H1 (cell line): ENCODE measurements at regions not wholly inside any gene's neighbourhood (a gene's known extent, or its start where the extent isn't known, plus 50 kb on each side); places are given as distances from the start of the nearest gene placed in this dataset.

Experiments
- CTCF ChIA-PET: fragments of 300-600 bp; sonication (Branson Sonifier 250); formaldehyde crosslinking; loops from one replicate; lab custom pipeline; 2021; ENCODE audit not compliant: partially characterized antibody; lab: Charles Lee
- POLR2A ChIA-PET: fragments of 300-600 bp; sonication (Branson Sonifier 250); formaldehyde crosslinking; loops from one replicate; lab custom pipeline; 2021; ENCODE audit warnings: inconsistent platforms; ENCODE audit not compliant: partially characterized antibody; lab: Charles Lee
- DNase-seq, 2 experiments: peaks; one replicate each; pipeline versions ENCODE4 v3.0.0 to v3.0.0-alpha.2; 2010 to 2022; ENCODE audit warnings: low spot score in 2 of 2, low read depth in 1 of 2, mixed read lengths in 1 of 2
- FAIRE-seq: peaks from 2 replicates; lab custom pipeline; 2011; peaks lifted over from hg19 to GRCh38; lab: Jason Lieb, UNC
- H2AFZ ChIP-seq: 2 replicates; pipeline ENCODE4 v1.8.1; 2012; ENCODE audit warnings: low read length, inconsistent platforms
- H2AK5ac ChIP-seq: 2 replicates; pipeline ENCODE4 v1.6.1; 2013; ENCODE audit warnings: low read depth, low read length
- H2BK120ac ChIP-seq: replicated peaks from 2 replicates; pipeline ENCODE3; 2013; ENCODE audit warnings: low read depth, low read length, inconsistent platforms
- H2BK12ac ChIP-seq: 2 replicates; pipeline ENCODE4 v1.6.1; 2013; ENCODE audit warnings: low read depth, low read length
- H2BK15ac ChIP-seq: 2 replicates; pipeline ENCODE4 v1.6.1; 2013; ENCODE audit warnings: low read length
- H2BK20ac ChIP-seq: 2 replicates; pipeline ENCODE4 v1.6.1; 2013; ENCODE audit warnings: low read length
- H2BK5ac ChIP-seq: 2 replicates; pipeline ENCODE4 v1.6.1; 2013; ENCODE audit warnings: low read depth, low read length
- H3K14ac ChIP-seq: 2 replicates; pipeline ENCODE4 v1.6.1; 2013; ENCODE audit warnings: inconsistent platforms; ENCODE audit not compliant: insufficient read length
- H3K18ac ChIP-seq: 2 replicates; pipeline ENCODE4 v1.6.1; 2013; ENCODE audit warnings: low read length; ENCODE audit errors: extremely low read depth
- H3K23ac ChIP-seq: 2 replicates; pipeline ENCODE4 v1.6.1; 2013; ENCODE audit warnings: inconsistent platforms; ENCODE audit not compliant: insufficient read length
- H3K23me2 ChIP-seq: 2 replicates; pipeline ENCODE4 v1.6.1; 2013; ENCODE audit warnings: low read depth, low read length
- H3K27ac ChIP-seq: 2 replicates; pipeline ENCODE4 v1.6.1; 2011; ENCODE audit warnings: low read depth, low read length, inconsistent platforms
- H3K27me3 ChIP-seq, 4 experiments: replicated peaks in 1 of 4; 1 replicate in 1 of 4; 2 replicates in 3 of 4; pipeline versions ENCODE4 v1.6.1 to v1.8.1; 2011 to 2013; ENCODE audit warnings: low read length in 3 of 4, mild to moderate bottlenecking in 3 of 4, inconsistent platforms in 2 of 4, mixed read lengths in 2 of 4, moderate library complexity in 1 of 4; ENCODE audit not compliant: control insufficient read depth in 3 of 4, insufficient read depth in 3 of 4; ENCODE audit errors: extremely low read depth in 1 of 4
- H3K36me3 ChIP-seq, 4 experiments: 2 replicates each; pipeline versions ENCODE4 v1.6.1 to v1.8.1; 2011 to 2013; ENCODE audit warnings: mild to moderate bottlenecking in 4 of 4, low read length in 3 of 4, moderate library complexity in 2 of 4, control low read depth in 1 of 4, inconsistent platforms in 1 of 4; ENCODE audit not compliant: insufficient read depth in 4 of 4, control insufficient read depth in 2 of 4
- H3K4ac ChIP-seq: replicated peaks from 2 replicates; pipeline ENCODE3; 2013; ENCODE audit warnings: low read length, low read depth, mixed read lengths, inconsistent platforms; ENCODE audit not compliant: insufficient read length
- H3K4me1 ChIP-seq, 4 experiments: replicated peaks in 1 of 4; 1 replicate in 1 of 4; 2 replicates in 3 of 4; pipeline versions ENCODE4 v1.6.1 to v1.8.1; 2011 to 2013; ENCODE audit warnings: low read length in 3 of 4, inconsistent platforms in 2 of 4, mixed read lengths in 1 of 4; ENCODE audit not compliant: insufficient read depth in 4 of 4, control insufficient read depth in 3 of 4
- H3K4me2 ChIP-seq, 2 experiments: 2 replicates each; pipeline versions ENCODE4 v1.6.1 to v1.8.1; 2011 to 2013; ENCODE audit warnings: low read depth in 2 of 2, low read length in 2 of 2, control low read depth in 1 of 2, inconsistent platforms in 1 of 2, mild to moderate bottlenecking in 1 of 2; ENCODE audit not compliant: insufficient read depth in 1 of 2
- H3K4me3 ChIP-seq, 4 experiments: fragments of 200-600, 300-600 bp in 1 of 4; sonication (generic), shearing (Covaris generic), sonication (Bioruptor Twin) in 1 of 4; 2 replicates each; pipeline versions ENCODE4 v1.5.1 to v1.8.1; 2011 to 2016; ENCODE audit warnings: low read length in 4 of 4, low read depth in 3 of 4, control low read depth in 2 of 4, inconsistent platforms in 2 of 4, mild to moderate bottlenecking in 2 of 4, mixed read lengths in 1 of 4, moderate library complexity in 1 of 4; ENCODE audit not compliant: insufficient read depth in 2 of 4; ENCODE audit errors: extremely low read depth in 1 of 4
- H3K56ac ChIP-seq: replicated peaks from 2 replicates; pipeline ENCODE3; 2013; ENCODE audit warnings: low read depth, mild to moderate bottlenecking, mixed read lengths, low read length, inconsistent platforms; ENCODE audit not compliant: insufficient read length
- H3K79me1 ChIP-seq: 2 replicates; pipeline ENCODE4 v1.6.1; 2013; ENCODE audit warnings: low read depth, low read length, control low read depth
- H3K79me2 ChIP-seq, 2 experiments: 2 replicates each; pipeline versions ENCODE4 v1.6.1 to v1.8.1; 2012 to 2013; ENCODE audit warnings: low read length in 2 of 2, mild to moderate bottlenecking in 2 of 2, inconsistent platforms in 1 of 2; ENCODE audit not compliant: insufficient read depth in 2 of 2, control insufficient read depth in 1 of 2
- H3K9ac ChIP-seq, 4 experiments: replicated peaks in 1 of 4; 1 replicate in 1 of 4; 2 replicates in 3 of 4; pipeline versions ENCODE4 v1.6.1 to v1.8.1; 2011 to 2013; ENCODE audit warnings: low read depth in 3 of 4, low read length in 3 of 4, control low read depth in 2 of 4, mild to moderate bottlenecking in 2 of 4, moderate library complexity in 2 of 4, inconsistent platforms in 1 of 4; ENCODE audit errors: extremely low read depth in 1 of 4
- H3K9me3 ChIP-seq, 2 experiments: 2 replicates each; pipeline versions ENCODE4 v1.6.1 to v1.8.1; 2012 to 2013; ENCODE audit warnings: mild to moderate bottlenecking in 2 of 2, moderate library complexity in 2 of 2, control low read depth in 1 of 2, inconsistent platforms in 1 of 2, low read depth in 1 of 2, low read length in 1 of 2, mixed read lengths in 1 of 2; ENCODE audit not compliant: insufficient read depth in 2 of 2
- H4K20me1 ChIP-seq, 2 experiments: replicated peaks in 1 of 2; 2 replicates each; pipeline versions ENCODE3 to v1.8.1; 2011 to 2013; ENCODE audit warnings: inconsistent platforms in 2 of 2, low read length in 2 of 2, mild to moderate bottlenecking in 1 of 2; ENCODE audit not compliant: insufficient read depth in 2 of 2, control insufficient read depth in 1 of 2
- H4K5ac ChIP-seq: 2 replicates; pipeline ENCODE4 v1.6.1; 2013; ENCODE audit warnings: low read length, low read depth, mixed read lengths, inconsistent platforms; ENCODE audit not compliant: insufficient read length
- H4K8ac ChIP-seq: 2 replicates; pipeline ENCODE4 v1.8.0; 2013; ENCODE audit warnings: mild to moderate bottlenecking, moderate library complexity, low read length, inconsistent platforms; ENCODE audit not compliant: insufficient read depth; ENCODE audit errors: extremely low read depth
- H4K91ac ChIP-seq: replicated peaks from 2 replicates; pipeline ENCODE3; 2013; ENCODE audit warnings: low read length, mixed read lengths, inconsistent platforms; ENCODE audit not compliant: insufficient read length
- CBX5 ChIP-seq: fragments of 300-800, 300-1000 bp; sonication (generic); IDR thresholded peaks from 2 replicates; pipeline ENCODE4 v1.7.1; 2016; ENCODE audit warnings: antibody characterized with exemption, low read length, low read depth
- POLR2AphosphoS5 ChIP-seq: IDR thresholded peaks from 2 replicates; pipeline ENCODE4 v1.6.1; 2011; ENCODE audit warnings: low read depth, low read length
- RAD21 ChIP-seq, 2 experiments: IDR thresholded peaks in 1 of 2; conservative IDR thresholded peaks in 1 of 2; 2 replicates each; pipeline ENCODE4 v1.6.1; 2011; ENCODE audit warnings: low read depth in 2 of 2, low read length in 2 of 2, improper control_type of control experiment in 1 of 2, inconsistent platforms in 1 of 2, mild to moderate bottlenecking in 1 of 2, moderate library complexity in 1 of 2
- SUZ12 ChIP-seq: fragments of 200-600 bp; sonication (generic); IDR thresholded peaks from 2 replicates; pipeline ENCODE4 v1.6.1; 2012; ENCODE audit warnings: mild to moderate bottlenecking, inconsistent platforms, low read length, moderate library complexity, mixed read lengths
- YY1 ChIP-seq: IDR thresholded peaks from 2 replicates; pipeline ENCODE4 v1.6.1; 2011; ENCODE audit warnings: low read depth, mild to moderate bottlenecking, low read length
- ZNF274 ChIP-seq: IDR thresholded peaks from 2 replicates; pipeline ENCODE4 v1.7.0; 2012; ENCODE audit warnings: low read length, borderline replicate concordance; ENCODE audit errors: extremely low read depth
- WGBS, 2 experiments: shearing (Covaris generic) in 1 of 2; methylation state at CpG; one replicate each; pipeline versions ENCODE4 v1.1.6 to v1.1.7; 2013 to 2015; ENCODE audit warnings: low lambda C conversion rate in 2 of 2, mixed read lengths in 2 of 2, inconsistent platforms in 1 of 2, low coverage in 1 of 2, missing lambda C conversion rate in 1 of 2; ENCODE audit not compliant: insufficient replicate concordance in 2 of 2, insufficient coverage in 1 of 2, insufficient read length in 1 of 2; ENCODE audit errors: extremely low coverage in 1 of 2, missing lambda C conversion rate in 1 of 2; 5-methylcytosine and 5-hydroxymethylcytosine counted together
- TF ChIP-seq, protein P1 (sequence below): IDR thresholded peaks from 2 replicates; pipeline ENCODE4 v1.6.1; 2011; ENCODE audit warnings: low read depth, mild to moderate bottlenecking, low read length; ENCODE audit not compliant: insufficient read depth

DNA sequence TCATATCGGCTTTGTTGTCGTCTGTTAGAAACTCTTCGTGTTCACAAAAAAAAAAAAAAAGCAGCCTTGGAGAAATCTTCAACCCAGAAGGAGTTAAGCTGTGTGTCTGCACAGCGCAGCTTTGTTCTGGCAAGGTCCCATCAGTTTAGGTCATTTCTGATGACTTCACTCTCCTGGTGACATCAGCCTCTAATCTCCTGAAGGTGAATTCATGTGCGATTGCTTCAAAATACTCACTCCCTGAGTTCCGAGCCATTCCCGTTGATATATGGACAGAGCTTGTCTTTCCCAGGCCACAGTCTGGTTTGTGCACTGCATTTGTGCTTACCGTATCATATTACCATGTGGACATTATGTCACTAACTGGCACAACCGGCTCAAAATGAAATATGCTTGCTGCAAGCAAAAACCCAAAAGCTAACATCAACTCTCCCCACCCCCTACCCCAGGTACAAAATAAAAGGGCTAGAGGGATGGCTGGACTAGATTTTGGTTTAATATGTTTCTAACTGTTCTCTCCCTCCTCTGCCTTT, 342.4 kb downstream of the KCNRG start:
- WGBS, 2 experiments = 94% methylated on average over 9 of the region's 9 CpGs; no CpG with 5 or more reads in 1 of the 2 experiments
- Histone ChIP-seq H3K23ac (no peak overlapping the region), H2BK20ac (no peak overlapping the region), H2AK5ac (no peak overlapping the region), H4K20me1 (no peaks in the 10 kb centered on the region), H3K18ac (no peak overlapping the region), H2AFZ (no peak overlapping the region), H3K4me1 (no peaks in the 10 kb centered on the region), H3K9me3 (no peaks in the 10 kb centered on the region), H3K79me1 (no peaks in the 10 kb centered on the region), H2BK5ac (no peak overlapping the region), H4K5ac (no peak overlapping the region), H3K23me2 (no peaks in the 10 kb centered on the region), H3K4me3 (no peak overlapping the region), H3K27me3 (no peaks in the 10 kb centered on the region), H2BK120ac (no peak overlapping the region), H3K27ac (no peak overlapping the region), H3K9ac (no peak overlapping the region), H3K14ac (no peak overlapping the region), H3K4me2 (no peak overlapping the region), H4K91ac (no peak overlapping the region), H2BK15ac (no peak overlapping the region), H3K4ac (no peak overlapping the region), H3K36me3 (no peaks in the 10 kb centered on the region), H2BK12ac (no peak overlapping the region)
- CTCF ChIA-PET = interaction anchor here (0.8 to 1.2 kb wide), 2 partner anchors 17 to 23 kb away, joined by 3 read pairs; no protein-coding TSS in a partner anchor
- DNase-seq = no peak
- FAIRE-seq = no peak
- POLR2A ChIA-PET = interaction anchor here (0.8 kb wide), 1 partner anchor 8 kb away, joined by 3 read pairs; no protein-coding TSS in a partner anchor
- TF ChIP-seq, protein P1, sequence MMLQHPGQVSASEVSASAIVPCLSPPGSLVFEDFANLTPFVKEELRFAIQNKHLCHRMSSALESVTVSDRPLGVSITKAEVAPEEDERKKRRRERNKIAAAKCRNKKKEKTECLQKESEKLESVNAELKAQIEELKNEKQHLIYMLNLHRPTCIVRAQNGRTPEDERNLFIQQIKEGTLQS = no peak
- no peak for TF ChIP-seq POLR2AphosphoS5
- TF ChIP-seq CBX5 = no peak
- TF ChIP-seq YY1 = no peak
- no peak for TF ChIP-seq SUZ12
- no peak for TF ChIP-seq RAD21 (IDR thresholded peaks at IDR 0.05 in 1 of 2, conservative IDR thresholded peaks at IDR 0.05 in 1 of 2; ENCODE audit: low read depth in 2 of 2, low read length in 2 of 2)
- TF ChIP-seq ZNF274 = no peak
- TF ChIP-seq, all 59 proteins: peak for 0
- Histone ChIP-seq H4K8ac (no peak overlapping the region), H3K79me2 (no peaks in the 10 kb centered on the region), H3K56ac (no peak overlapping the region)
